ENCODE measurements at regions not wholly inside any gene's neighbourhood (a gene's known extent, or its start where the extent isn't known, plus 50 kb on each side); places are given as distances from the start of the nearest gene placed in this dataset.

DNA sequence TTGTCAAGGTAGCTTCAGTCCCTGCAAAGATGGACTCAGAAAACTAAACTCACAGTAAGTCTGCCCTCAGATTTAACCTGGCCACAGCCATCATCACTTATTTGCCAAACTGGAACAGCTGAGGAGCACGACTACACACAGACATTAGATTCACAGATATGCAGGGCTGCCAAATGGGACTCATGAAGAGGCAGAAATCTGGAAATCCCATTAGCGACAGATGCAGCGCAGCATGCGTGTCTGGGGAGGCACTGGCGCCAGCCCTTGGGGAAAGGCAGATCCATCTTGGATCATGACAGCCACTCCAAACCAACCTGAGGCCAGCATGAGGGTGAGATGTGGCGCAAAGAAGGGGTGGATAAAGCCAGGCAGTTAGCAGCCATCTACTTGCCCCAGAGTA is 160.7 kb upstream of the TSC22D2 start:
- DNase-seq (ENCODE audit: low read depth), result no peak
- TF ChIP-seq, protein P1, sequence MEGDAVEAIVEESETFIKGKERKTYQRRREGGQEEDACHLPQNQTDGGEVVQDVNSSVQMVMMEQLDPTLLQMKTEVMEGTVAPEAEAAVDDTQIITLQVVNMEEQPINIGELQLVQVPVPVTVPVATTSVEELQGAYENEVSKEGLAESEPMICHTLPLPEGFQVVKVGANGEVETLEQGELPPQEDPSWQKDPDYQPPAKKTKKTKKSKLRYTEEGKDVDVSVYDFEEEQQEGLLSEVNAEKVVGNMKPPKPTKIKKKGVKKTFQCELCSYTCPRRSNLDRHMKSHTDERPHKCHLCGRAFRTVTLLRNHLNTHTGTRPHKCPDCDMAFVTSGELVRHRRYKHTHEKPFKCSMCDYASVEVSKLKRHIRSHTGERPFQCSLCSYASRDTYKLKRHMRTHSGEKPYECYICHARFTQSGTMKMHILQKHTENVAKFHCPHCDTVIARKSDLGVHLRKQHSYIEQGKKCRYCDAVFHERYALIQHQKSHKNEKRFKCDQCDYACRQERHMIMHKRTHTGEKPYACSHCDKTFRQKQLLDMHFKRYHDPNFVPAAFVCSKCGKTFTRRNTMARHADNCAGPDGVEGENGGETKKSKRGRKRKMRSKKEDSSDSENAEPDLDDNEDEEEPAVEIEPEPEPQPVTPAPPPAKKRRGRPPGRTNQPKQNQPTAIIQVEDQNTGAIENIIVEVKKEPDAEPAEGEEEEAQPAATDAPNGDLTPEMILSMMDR (IDR thresholded peaks at IDR 0.05; ENCODE audit: low read depth, low read length), result no peak
- TF ChIP-seq POLR2A (IDR thresholded peaks at IDR 0.05; ENCODE audit: extremely low read depth, insufficient read length) (no peak), MYC (IDR thresholded peaks at IDR 0.05; ENCODE audit: low read depth, low read length) (no peak)
- TF ChIP-seq, protein P2, sequence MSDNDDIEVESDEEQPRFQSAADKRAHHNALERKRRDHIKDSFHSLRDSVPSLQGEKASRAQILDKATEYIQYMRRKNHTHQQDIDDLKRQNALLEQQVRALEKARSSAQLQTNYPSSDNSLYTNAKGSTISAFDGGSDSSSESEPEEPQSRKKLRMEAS (IDR thresholded peaks at IDR 0.05; ENCODE audit: low read depth, low read length), result no peak

DNA sequence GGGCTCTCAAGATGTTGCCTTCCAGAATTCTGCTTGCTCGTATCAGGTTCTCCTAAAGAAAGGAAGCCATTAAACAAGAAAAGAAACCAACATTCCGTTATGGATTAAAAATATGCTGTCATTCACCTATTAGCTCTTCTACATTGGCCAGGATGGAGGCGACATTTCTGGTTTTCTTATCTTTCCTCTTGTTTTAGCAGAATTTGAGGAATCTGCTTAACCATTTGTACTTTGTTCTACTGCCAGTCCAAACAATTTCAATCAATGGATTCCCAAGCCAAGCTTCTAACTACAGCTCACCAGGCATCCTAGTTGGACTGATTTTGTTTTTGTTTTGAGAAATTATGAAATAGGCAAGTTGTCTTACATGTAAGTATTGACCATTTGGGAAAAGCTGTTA is 164.6 kb upstream of the TSC22D2 start:
- TF ChIP-seq, protein P1 (IDR thresholded peaks at IDR 0.05; ENCODE audit: low read depth, low read length), result no peak
- no peak for TF ChIP-seq POLR2A (IDR thresholded peaks at IDR 0.05; ENCODE audit: extremely low read depth, insufficient read length)
- DNase-seq (ENCODE audit: low read depth), result no peak
- no peak overlapping the region for H3K4me3 ChIP-seq (ENCODE audit: low read depth, low read length)

More for the DNA sequence above, 160.7 kb upstream of the TSC22D2 start:
- H3K4me3 ChIP-seq (ENCODE audit: low read depth, low read length), result no peak overlapping the region

DNA sequence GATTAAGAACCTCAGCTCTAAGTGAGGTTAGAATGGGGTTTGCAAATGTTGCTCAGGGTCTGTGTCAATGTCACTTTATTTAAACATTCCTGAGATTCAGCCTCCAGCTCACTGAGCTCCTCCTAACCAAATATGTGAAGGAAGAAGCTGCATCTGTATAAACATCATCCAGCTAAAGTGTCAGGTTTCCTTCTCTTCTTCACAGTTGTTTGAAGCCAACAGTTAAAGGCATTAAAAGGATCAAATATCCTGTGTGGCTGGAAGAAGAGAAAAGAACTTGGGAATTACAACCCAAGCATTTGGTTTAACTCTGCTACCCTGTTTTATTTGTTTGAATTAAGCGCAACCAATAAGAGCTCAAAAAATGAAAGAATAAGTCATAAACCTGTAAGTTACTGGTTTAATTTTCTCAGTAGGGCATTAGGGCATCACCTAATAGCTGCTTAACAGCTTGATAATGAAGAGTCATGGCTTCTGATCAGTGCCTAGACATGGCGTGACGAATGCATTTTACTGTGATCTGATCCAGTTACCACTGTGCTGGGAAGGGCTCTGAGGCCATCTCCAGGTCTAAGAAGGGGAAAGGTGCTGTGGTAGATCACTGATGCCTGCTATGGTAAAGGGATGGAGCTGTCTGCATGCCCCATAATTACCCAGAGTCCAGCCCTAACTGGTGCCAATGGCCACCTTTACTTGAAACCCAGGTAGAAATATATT is 165.7 kb upstream of the TSC22D2 start:
- no peak for TF ChIP-seq POLR2A (IDR thresholded peaks at IDR 0.05; ENCODE audit: extremely low read depth, insufficient read length)
- TF ChIP-seq, protein P1 (IDR thresholded peaks at IDR 0.05; ENCODE audit: low read depth, low read length), result no peak
- TF ChIP-seq, protein P2 (IDR thresholded peaks at IDR 0.05; ENCODE audit: low read depth, low read length), result no peak
- no peak for TF ChIP-seq MYC (IDR thresholded peaks at IDR 0.05; ENCODE audit: low read depth, low read length)
- no peak for DNase-seq (ENCODE audit: low read depth)
- H3K4me3 ChIP-seq (ENCODE audit: low read depth, low read length), result no peak overlapping the region

DNA sequence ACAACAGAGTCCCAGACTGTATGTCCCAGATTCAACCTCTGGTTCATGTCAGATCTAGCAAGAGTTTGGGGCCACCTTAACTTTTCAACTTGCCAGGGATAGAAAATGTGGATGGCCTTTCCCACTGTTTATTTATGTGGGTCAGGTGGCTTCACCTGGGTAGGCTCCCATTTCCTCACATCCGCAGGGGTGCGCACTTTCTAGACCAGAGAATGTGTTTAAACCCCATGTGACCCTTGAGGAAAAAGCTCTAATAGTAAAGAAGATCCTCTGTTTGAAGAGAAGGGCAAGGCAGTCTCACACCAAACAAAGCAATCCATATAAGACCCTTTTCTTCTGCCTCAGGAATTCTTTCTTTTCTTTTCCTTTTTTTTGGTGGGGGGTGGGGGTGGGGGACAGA is 167.2 kb upstream of the TSC22D2 start:
- TF ChIP-seq MYC (IDR thresholded peaks at IDR 0.05; ENCODE audit: low read depth, low read length), result no peak
- TF ChIP-seq, protein P2 (IDR thresholded peaks at IDR 0.05; ENCODE audit: low read depth, low read length), result no peak
- TF ChIP-seq POLR2A (IDR thresholded peaks at IDR 0.05; ENCODE audit: extremely low read depth, insufficient read length), result no peak
- TF ChIP-seq, protein P1 (IDR thresholded peaks at IDR 0.05; ENCODE audit: low read depth, low read length), result no peak
- no peak overlapping the region for H3K4me3 ChIP-seq (ENCODE audit: low read depth, low read length)
- no peak for DNase-seq (ENCODE audit: low read depth)

DNA sequence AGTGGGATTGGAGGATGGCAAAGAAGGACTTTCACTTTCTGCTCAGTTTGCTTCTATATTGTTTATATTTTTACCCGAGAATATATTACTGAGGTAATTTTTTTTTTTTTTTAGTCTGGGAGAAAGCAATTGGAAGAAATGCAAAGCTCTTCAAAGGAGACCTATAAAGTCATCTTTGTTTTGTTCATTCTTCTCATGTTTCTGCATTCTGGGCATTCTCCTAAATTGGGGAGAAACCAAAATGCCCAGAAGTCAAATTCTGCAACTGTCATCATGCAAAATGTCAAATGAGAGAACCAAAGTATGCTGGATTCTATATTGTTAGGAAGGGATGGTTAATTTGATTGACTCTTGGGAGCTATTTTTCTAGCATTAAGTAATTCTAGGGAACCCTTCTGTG is 168.3 kb upstream of the TSC22D2 start:
- H3K4me3 ChIP-seq (ENCODE audit: low read depth, low read length), result no peak overlapping the region
- TF ChIP-seq POLR2A (IDR thresholded peaks at IDR 0.05; ENCODE audit: extremely low read depth, insufficient read length), result no peak
- TF ChIP-seq MYC (IDR thresholded peaks at IDR 0.05; ENCODE audit: low read depth, low read length), result no peak
- TF ChIP-seq, protein P1 (IDR thresholded peaks at IDR 0.05; ENCODE audit: low read depth, low read length), result no peak
- TF ChIP-seq, protein P2 (IDR thresholded peaks at IDR 0.05; ENCODE audit: low read depth, low read length), result no peak
- DNase-seq (ENCODE audit: low read depth), result no peak

All from NB4 (cell line).